ENCODE measurements at regions not wholly inside any gene's neighbourhood (a gene's known extent, or its start where the extent isn't known, plus 50 kb on each side); places are given as distances from the start of the nearest gene placed in this dataset.

DNA sequence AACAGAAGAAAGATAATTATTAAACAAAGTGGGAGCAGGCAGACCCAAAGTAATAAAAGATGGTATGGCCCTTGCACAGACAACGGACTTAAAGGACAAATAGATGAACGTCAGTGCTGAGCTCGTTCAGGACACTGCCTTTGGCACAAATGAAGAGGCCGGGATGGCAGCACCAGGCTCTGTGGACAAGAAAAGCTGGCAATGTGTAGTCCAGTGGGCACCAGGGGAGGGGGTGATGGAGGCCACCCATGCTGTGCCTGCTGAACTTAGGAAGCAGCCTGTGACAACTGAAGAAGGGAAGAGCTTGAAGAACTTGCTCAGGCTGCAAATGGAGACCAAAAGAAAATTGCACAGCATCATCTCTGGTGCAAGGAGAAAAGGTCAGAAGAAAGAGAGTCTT, 131.0 kb downstream of the ANKRD60 start:
- DNase-seq (ENCODE audit: insufficient read length, low spot score) (no peak), FAIRE-seq (no peak)
- TF ChIP-seq PAX5 (IDR thresholded peaks at IDR 0.05; ENCODE audit: insufficient read depth, low read length, severe bottlenecking) (no peak), SPI1 (IDR thresholded peaks at IDR 0.05; ENCODE audit: low read depth, low read length) (no peak), POLR2AphosphoS5 (IDR thresholded peaks at IDR 0.05; ENCODE audit: low read depth, low read length) (no peak), POU2F2 (IDR thresholded peaks at IDR 0.05; ENCODE audit: low read depth, low read length) (no peak), TAF1 (IDR thresholded peaks at IDR 0.05; ENCODE audit: low read depth, low read length) (no peak), POLR2A (IDR thresholded peaks at IDR 0.05; ENCODE audit: low read depth, low read length) (no peak)

- TF ChIP-seq SPI1 (IDR thresholded peaks at IDR 0.05; ENCODE audit: low read depth, low read length), result no peak
- no peak for TF ChIP-seq POLR2A (IDR thresholded peaks at IDR 0.05; ENCODE audit: low read depth, low read length)
- TF ChIP-seq POLR2AphosphoS5 (IDR thresholded peaks at IDR 0.05; ENCODE audit: low read depth, low read length), result no peak
- TF ChIP-seq TAF1 (IDR thresholded peaks at IDR 0.05; ENCODE audit: low read depth, low read length), result no peak
- FAIRE-seq, result no peak
- no peak for DNase-seq (ENCODE audit: insufficient read length, low spot score)
Measured at GRCh38 chr20:58096880-58097423, 131.5 kb downstream of the ANKRD60 start.

DNA sequence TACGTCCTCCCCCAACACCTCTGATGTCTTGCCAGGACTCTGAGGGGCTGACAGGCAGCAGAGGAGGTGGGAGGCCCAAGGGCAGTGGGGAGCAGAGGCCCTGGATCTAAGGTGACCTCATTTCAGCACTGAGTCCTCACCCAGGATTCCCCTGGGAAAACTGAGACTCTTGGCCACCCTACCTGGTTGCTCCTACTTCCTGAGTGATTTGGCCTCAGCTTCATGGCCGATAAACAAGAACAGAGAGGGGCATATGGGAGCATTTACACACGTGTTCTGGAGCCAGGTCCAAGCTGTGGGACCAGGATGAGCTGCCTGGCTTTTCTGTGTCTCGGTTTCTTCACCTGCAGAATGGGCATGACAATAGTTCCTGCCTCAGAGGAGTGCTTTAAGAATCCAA, 133.8 kb downstream of the ANKRD60 start:
- no peak for FAIRE-seq
- TF ChIP-seq POLR2A (IDR thresholded peaks at IDR 0.05; ENCODE audit: low read depth, low read length) (no peak), SPI1 (IDR thresholded peaks at IDR 0.05; ENCODE audit: low read depth, low read length) (no peak), POU2F2 (IDR thresholded peaks at IDR 0.05; ENCODE audit: low read depth, low read length) (no peak), TAF1 (IDR thresholded peaks at IDR 0.05; ENCODE audit: low read depth, low read length) (no peak)
- DNase-seq (ENCODE audit: insufficient read length, low spot score), result no peak

GRCh38 chr20:58094160-58094559, 134.3 kb downstream of the ANKRD60 start:
- no peak for TF ChIP-seq PAX5 (IDR thresholded peaks at IDR 0.05; ENCODE audit: insufficient read depth, low read length, severe bottlenecking)
- DNase-seq (ENCODE audit: insufficient read length, low spot score) (no peak), FAIRE-seq (no peak)

DNA sequence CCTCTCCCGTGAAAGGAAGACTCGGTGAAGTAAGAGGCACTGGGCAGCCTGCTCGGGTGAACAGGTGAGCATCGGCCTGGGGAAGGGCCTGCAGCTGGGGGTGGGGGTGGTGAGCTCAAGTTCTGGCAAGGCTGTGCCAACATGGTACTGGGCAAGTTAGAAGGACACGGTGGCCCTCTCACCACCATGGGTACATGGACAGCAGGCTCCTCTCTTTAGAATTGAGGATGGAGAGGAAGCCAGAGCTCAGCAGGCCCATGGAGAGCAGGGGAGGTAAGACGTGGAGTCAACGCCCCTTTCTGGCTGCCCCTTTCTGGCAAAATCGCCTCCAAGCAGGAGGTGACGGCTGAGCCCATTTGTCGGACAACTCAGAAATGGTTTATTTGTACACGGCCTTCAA, 135.6 kb downstream of the ANKRD60 start:
- FAIRE-seq, result no peak
- TF ChIP-seq POU2F2 (IDR thresholded peaks at IDR 0.05; ENCODE audit: low read depth, low read length) (no peak), PAX5 (IDR thresholded peaks at IDR 0.05; ENCODE audit: insufficient read depth, low read length, severe bottlenecking) (no peak), TAF1 (IDR thresholded peaks at IDR 0.05; ENCODE audit: low read depth, low read length) (no peak), POLR2AphosphoS5 (IDR thresholded peaks at IDR 0.05; ENCODE audit: low read depth, low read length) (no peak), SPI1 (IDR thresholded peaks at IDR 0.05; ENCODE audit: low read depth, low read length) (no peak), POLR2A (IDR thresholded peaks at IDR 0.05; ENCODE audit: low read depth, low read length) (no peak)
- DNase-seq (ENCODE audit: insufficient read length, low spot score), result no peak

- DNase-seq (ENCODE audit: insufficient read length, low spot score), result no peak
- TF ChIP-seq POLR2A (IDR thresholded peaks at IDR 0.05; ENCODE audit: low read depth, low read length) (no peak), SPI1 (IDR thresholded peaks at IDR 0.05; ENCODE audit: low read depth, low read length) (no peak), POLR2AphosphoS5 (IDR thresholded peaks at IDR 0.05; ENCODE audit: low read depth, low read length) (no peak), PAX5 (IDR thresholded peaks at IDR 0.05; ENCODE audit: insufficient read depth, low read length, severe bottlenecking) (no peak), POU2F2 (IDR thresholded peaks at IDR 0.05; ENCODE audit: low read depth, low read length) (no peak), TAF1 (IDR thresholded peaks at IDR 0.05; ENCODE audit: low read depth, low read length) (no peak)
- no peak for FAIRE-seq
Measured at GRCh38 chr20:58092353-58092752, 136.1 kb downstream of the ANKRD60 start.

DNA sequence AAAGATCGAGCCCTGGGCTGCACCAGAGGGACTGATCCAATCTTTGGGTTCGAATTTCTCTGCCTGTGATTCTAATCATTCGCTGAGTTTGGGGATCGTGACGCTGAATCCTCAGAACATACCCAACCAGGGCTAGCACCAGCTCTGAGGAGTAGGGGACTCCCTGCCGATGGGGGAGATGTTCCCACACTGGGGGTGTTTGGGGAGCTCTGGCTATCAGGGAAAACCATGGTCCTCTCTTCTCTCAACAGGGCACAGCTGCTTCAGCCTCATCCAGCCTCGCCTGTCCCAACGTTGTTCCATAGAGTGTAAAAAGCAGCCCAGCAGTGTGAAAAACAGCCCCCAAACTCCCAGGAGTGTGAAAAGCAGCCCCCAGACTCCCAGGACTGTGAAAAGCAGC, 136.6 kb downstream of the ANKRD60 start:
- FAIRE-seq, result no peak
- TF ChIP-seq POLR2AphosphoS5 (IDR thresholded peaks at IDR 0.05; ENCODE audit: low read depth, low read length), result no peak
- no peak for TF ChIP-seq POU2F2 (IDR thresholded peaks at IDR 0.05; ENCODE audit: low read depth, low read length)
- no peak for TF ChIP-seq TAF1 (IDR thresholded peaks at IDR 0.05; ENCODE audit: low read depth, low read length)
- TF ChIP-seq SPI1 (IDR thresholded peaks at IDR 0.05; ENCODE audit: low read depth, low read length), result no peak
- no peak for TF ChIP-seq PAX5 (IDR thresholded peaks at IDR 0.05; ENCODE audit: insufficient read depth, low read length, severe bottlenecking)
- DNase-seq (ENCODE audit: insufficient read length, low spot score), result no peak

DNA sequence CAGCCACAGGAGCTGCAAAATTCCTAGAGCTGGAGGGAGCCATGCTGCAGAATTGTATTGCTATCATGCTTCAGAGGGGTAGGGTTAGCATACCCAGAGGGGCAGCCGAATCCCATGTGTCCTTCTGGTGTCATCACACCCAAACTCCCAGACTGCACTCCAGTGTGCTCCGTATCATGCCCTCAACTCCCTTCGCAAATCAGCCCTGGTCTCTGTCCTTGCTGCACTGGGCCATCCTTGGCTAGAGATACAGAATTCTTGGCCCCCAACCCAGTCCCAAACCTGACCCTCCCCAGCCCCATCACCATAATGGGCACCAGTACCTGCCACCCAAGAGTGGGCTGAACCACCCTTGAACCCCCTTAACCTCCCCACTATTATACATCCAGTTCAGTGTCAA, 138.3 kb downstream of the ANKRD60 start:
- DNase-seq (ENCODE audit: insufficient read length, low spot score) (no peak), FAIRE-seq (no peak)
- TF ChIP-seq POLR2AphosphoS5 (IDR thresholded peaks at IDR 0.05; ENCODE audit: low read depth, low read length), result no peak
- TF ChIP-seq SPI1 (IDR thresholded peaks at IDR 0.05; ENCODE audit: low read depth, low read length), result no peak
- no peak for TF ChIP-seq TAF1 (IDR thresholded peaks at IDR 0.05; ENCODE audit: low read depth, low read length)
- no peak for TF ChIP-seq POU2F2 (IDR thresholded peaks at IDR 0.05; ENCODE audit: low read depth, low read length)
- no peak for TF ChIP-seq PAX5 (IDR thresholded peaks at IDR 0.05; ENCODE audit: insufficient read depth, low read length, severe bottlenecking)
- TF ChIP-seq POLR2A (IDR thresholded peaks at IDR 0.05; ENCODE audit: low read depth, low read length), result no peak

DNA sequence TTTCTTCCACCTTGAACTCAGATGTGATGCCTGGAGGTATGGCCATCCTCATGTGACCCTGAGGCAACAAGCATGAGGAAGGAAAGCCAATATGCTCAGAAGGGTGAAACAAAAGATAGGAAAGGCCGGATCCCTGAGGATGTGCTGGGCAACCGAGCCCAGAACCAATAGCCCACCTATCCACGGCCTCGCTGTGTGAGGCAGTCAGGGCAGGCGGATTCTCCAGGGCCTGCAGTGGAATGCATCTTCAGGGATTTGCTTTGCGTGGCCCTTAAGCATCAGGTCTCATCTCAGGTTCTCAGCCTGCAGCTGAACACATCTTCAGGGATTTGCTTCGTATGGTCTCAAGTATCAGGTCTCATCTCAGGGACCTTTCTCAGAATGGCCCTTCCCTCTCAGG, 139.8 kb downstream of the ANKRD60 start:
- no peak for FAIRE-seq
- no peak for TF ChIP-seq POU2F2 (IDR thresholded peaks at IDR 0.05; ENCODE audit: low read depth, low read length)
- no peak for TF ChIP-seq POLR2AphosphoS5 (IDR thresholded peaks at IDR 0.05; ENCODE audit: low read depth, low read length)
- no peak for DNase-seq (ENCODE audit: insufficient read length, low spot score)

GRCh38 chr20:58088105-58088504, 140.3 kb downstream of the ANKRD60 start:
- no peak for TF ChIP-seq POLR2AphosphoS5 (IDR thresholded peaks at IDR 0.05; ENCODE audit: low read depth, low read length)
- no peak for TF ChIP-seq POLR2A (IDR thresholded peaks at IDR 0.05; ENCODE audit: low read depth, low read length)
- no peak for TF ChIP-seq SPI1 (IDR thresholded peaks at IDR 0.05; ENCODE audit: low read depth, low read length)
- no peak for TF ChIP-seq PAX5 (IDR thresholded peaks at IDR 0.05; ENCODE audit: insufficient read depth, low read length, severe bottlenecking)
- no peak for TF ChIP-seq TAF1 (IDR thresholded peaks at IDR 0.05; ENCODE audit: low read depth, low read length)
- TF ChIP-seq POU2F2 (IDR thresholded peaks at IDR 0.05; ENCODE audit: low read depth, low read length), result no peak
- FAIRE-seq (no peak), DNase-seq (ENCODE audit: insufficient read length, low spot score) (no peak)

DNA sequence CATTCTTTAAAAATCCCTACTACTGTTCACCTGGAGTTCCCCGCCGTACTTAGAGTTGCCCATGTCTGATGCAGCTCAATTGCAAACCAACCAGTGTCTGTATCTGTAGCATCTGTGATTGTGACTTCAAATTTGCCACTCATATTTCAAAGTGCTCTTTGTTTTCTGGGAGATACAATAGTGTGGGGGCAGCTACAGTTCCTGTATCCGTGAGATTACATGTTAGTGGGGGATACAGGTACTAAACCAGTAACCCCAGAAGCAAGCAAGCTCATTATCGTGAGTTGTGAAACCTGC, 140.9 kb downstream of the ANKRD60 start:
- no peak for FAIRE-seq
- no peak for TF ChIP-seq POLR2A (IDR thresholded peaks at IDR 0.05; ENCODE audit: low read depth, low read length)
- no peak for TF ChIP-seq PAX5 (IDR thresholded peaks at IDR 0.05; ENCODE audit: insufficient read depth, low read length, severe bottlenecking)
- no peak for TF ChIP-seq POU2F2 (IDR thresholded peaks at IDR 0.05; ENCODE audit: low read depth, low read length)
- no peak for TF ChIP-seq POLR2AphosphoS5 (IDR thresholded peaks at IDR 0.05; ENCODE audit: low read depth, low read length)
- TF ChIP-seq TAF1 (IDR thresholded peaks at IDR 0.05; ENCODE audit: low read depth, low read length), result no peak
- no peak for TF ChIP-seq SPI1 (IDR thresholded peaks at IDR 0.05; ENCODE audit: low read depth, low read length)
- DNase-seq (ENCODE audit: insufficient read length, low spot score), result no peak

Data from GM12891 (cell line).